ENCODE measurements at regions not wholly inside any gene's neighbourhood (a gene's known extent, or its start where the extent isn't known, plus 50 kb on each side); places are given as distances from the start of the nearest gene placed in this dataset.

GRCh38 chr5:35408146-35408545 is 177.9 kb upstream of the PRLR start:
- no peak overlapping the region for H2BK20ac ChIP-seq (ENCODE audit: low read length)
- no peaks in the 10 kb centered on the region for H3K79me2 ChIP-seq (ENCODE audit: control insufficient read depth in 1 of 2, insufficient read depth in 2 of 2, low read length in 2 of 2)
- no peaks in the 10 kb centered on the region for H3K27me3 ChIP-seq (replicated peaks in 1 of 4; ENCODE audit: control insufficient read depth in 3 of 4, extremely low read depth in 1 of 4, insufficient read depth in 3 of 4, low read length in 3 of 4)
- H3K4ac ChIP-seq (replicated peaks; ENCODE audit: insufficient read length, low read depth, low read length), result no peak overlapping the region
- no peak overlapping the region for H2BK5ac ChIP-seq (ENCODE audit: low read depth, low read length)
- no peak overlapping the region for H3K56ac ChIP-seq (replicated peaks; ENCODE audit: insufficient read length, low read depth, low read length)
- no peaks in the 10 kb centered on the region for H3K79me1 ChIP-seq (ENCODE audit: low read depth, low read length)
- H3K9ac ChIP-seq (replicated peaks in 1 of 4; ENCODE audit: extremely low read depth in 1 of 4, low read depth in 3 of 4, low read length in 3 of 4), result no peak overlapping the region
- H2AK5ac ChIP-seq (ENCODE audit: low read depth, low read length), result no peak overlapping the region
- CTCF ChIA-PET (ENCODE audit: partially characterized antibody), result no interaction called here
- H4K20me1 ChIP-seq (replicated peaks in 1 of 2; ENCODE audit: control insufficient read depth in 1 of 2, insufficient read depth in 2 of 2, low read length in 2 of 2), result no peaks in the 10 kb centered on the region
- H3K4me2 ChIP-seq (ENCODE audit: insufficient read depth in 1 of 2, low read depth in 2 of 2, low read length in 2 of 2), result no peak overlapping the region
- no peak for TF ChIP-seq BRCA1 (IDR thresholded peaks at IDR 0.05; ENCODE audit: low read depth, low read length)
- TF ChIP-seq EGR1 (IDR thresholded peaks at IDR 0.05; ENCODE audit: borderline replicate concordance, low read depth, low read length), result no peak
- no peak for TF ChIP-seq ATF2 (IDR thresholded peaks at IDR 0.05; ENCODE audit: low read length)
- no peak for TF ChIP-seq YY1 (IDR thresholded peaks at IDR 0.05; ENCODE audit: low read depth, low read length)
- TF ChIP-seq SP2 (IDR thresholded peaks at IDR 0.05; ENCODE audit: low read length), result no peak
- TF ChIP-seq POLR2AphosphoS5 (IDR thresholded peaks at IDR 0.05; ENCODE audit: low read depth, low read length), result no peak
- TF ChIP-seq TBP (IDR thresholded peaks at IDR 0.05; ENCODE audit: low read depth, low read length), result no peak
- no peak for TF ChIP-seq ZNF274 (IDR thresholded peaks at IDR 0.05; ENCODE audit: borderline replicate concordance, extremely low read depth, low read length)
- TF ChIP-seq CREB1 (IDR thresholded peaks at IDR 0.05), result no peak
- TF ChIP-seq SP1 (IDR thresholded peaks at IDR 0.05; ENCODE audit: low read depth, low read length), result no peak
- no peak for TF ChIP-seq RAD21 (IDR thresholded peaks at IDR 0.05 in 1 of 2, conservative IDR thresholded peaks at IDR 0.05 in 1 of 2; ENCODE audit: low read depth in 2 of 2, low read length in 2 of 2)
- no peak for TF ChIP-seq SIRT6 (IDR thresholded peaks at IDR 0.05; ENCODE audit: low read length)
- no peak for TF ChIP-seq POLR2A (IDR thresholded peaks at IDR 0.05; ENCODE audit: control extremely low read depth in 1 of 2, low read depth in 2 of 2, low read length in 2 of 2)
- H3K36me3 ChIP-seq (ENCODE audit: control insufficient read depth in 2 of 4, insufficient read depth in 4 of 4, low read length in 3 of 4), result no peaks in the 10 kb centered on the region
- H2BK120ac ChIP-seq (replicated peaks; ENCODE audit: low read depth, low read length), result no peak overlapping the region
- no peak overlapping the region for H4K8ac ChIP-seq (ENCODE audit: extremely low read depth, insufficient read depth, low read length)
- H3K4me1 ChIP-seq (replicated peaks in 1 of 4; ENCODE audit: control insufficient read depth in 3 of 4, insufficient read depth in 4 of 4, low read length in 3 of 4), result no peaks in the 10 kb centered on the region
- H4K91ac ChIP-seq (replicated peaks; ENCODE audit: insufficient read length, low read length), result no peak overlapping the region
- H3K23ac ChIP-seq (ENCODE audit: insufficient read length), result no peak overlapping the region
- no peaks in the 10 kb centered on the region for H3K9me3 ChIP-seq (ENCODE audit: insufficient read depth in 2 of 2, low read depth in 1 of 2, low read length in 1 of 2)
- H3K18ac ChIP-seq (ENCODE audit: extremely low read depth, low read length), result no peak overlapping the region
- H2BK12ac ChIP-seq (ENCODE audit: low read depth, low read length), result no peak overlapping the region
- no peaks in the 10 kb centered on the region for H3K23me2 ChIP-seq (ENCODE audit: low read depth, low read length)
- WGBS, 2 experiments (ENCODE audit: extremely low coverage in 1 of 2, insufficient coverage in 1 of 2, insufficient read length in 1 of 2, insufficient replicate concordance in 2 of 2, low coverage in 1 of 2, low lambda C conversion rate in 2 of 2, missing lambda C conversion rate in 1 of 2), result 91% methylated on average over 2 of the region's 2 CpGs; no CpG with 5 or more reads in 1 of the 2 experiments
- H3K27ac ChIP-seq (ENCODE audit: low read depth, low read length), result no peak overlapping the region
- H3K14ac ChIP-seq (ENCODE audit: insufficient read length), result no peak overlapping the region
- H2AFZ ChIP-seq (ENCODE audit: low read length), result no peak overlapping the region
- no peak overlapping the region for H3K4me3 ChIP-seq (ENCODE audit: extremely low read depth in 1 of 4, insufficient read depth in 2 of 4, low read depth in 3 of 4, low read length in 4 of 4)
- H4K5ac ChIP-seq (ENCODE audit: insufficient read length, low read depth, low read length), result no peak overlapping the region
- no peak for DNase-seq (ENCODE audit: low read depth in 1 of 2, low spot score in 2 of 2)
- H2BK15ac ChIP-seq (ENCODE audit: low read length), result no peak overlapping the region
- FAIRE-seq, result no peak
- POLR2A ChIA-PET (ENCODE audit: partially characterized antibody), result no interaction called here

Data from H1 (cell line).